Hematopoietic multipotent progenitor cell (in vitro differentiated cells): ENCODE measurements at regions not wholly inside any gene's neighbourhood (a gene's known extent, or its start where the extent isn't known, plus 50 kb on each side); places are given as distances from the start of the nearest gene placed in this dataset. TPM values are rescaled to one million over a fixed set of nuclear protein-coding genes. Genes with fewer than 3 reads are reported as not detected.

Experiments used
- DNase-seq, 3 donors: peaks; one replicate each; pipeline ENCODE4 v3.0.0-alpha.2; 2011 to 2015; ENCODE audit warnings: low read depth in 2 of 3, low spot score in 2 of 3
- small RNA-seq: library from RNA; depleted of rRNA; stranded (forward); fragments of <200 nt; gene quantifications from one replicate; pipeline ENCODE3, GENCODE V24; 2012

DNA sequence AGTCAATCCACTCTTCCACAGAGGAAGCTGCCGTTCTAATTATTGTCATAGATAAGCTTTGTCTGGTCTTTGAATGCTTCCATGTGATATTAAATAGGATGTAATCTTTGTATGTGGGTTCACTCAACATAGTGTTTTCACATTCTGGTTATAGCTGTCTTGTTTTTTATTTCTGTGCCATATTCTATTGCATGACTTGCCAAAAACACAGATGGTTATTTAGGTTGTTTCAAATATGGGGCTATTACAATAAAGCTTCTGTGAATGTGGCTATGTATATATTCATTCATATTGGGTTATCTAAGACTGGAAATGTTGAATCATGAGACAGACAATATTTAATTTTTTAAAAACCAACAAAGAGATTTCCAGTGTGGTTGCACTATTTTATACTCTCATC, 1109.3 kb upstream of the LRRTM3 start:
- no peak for DNase-seq

DNA sequence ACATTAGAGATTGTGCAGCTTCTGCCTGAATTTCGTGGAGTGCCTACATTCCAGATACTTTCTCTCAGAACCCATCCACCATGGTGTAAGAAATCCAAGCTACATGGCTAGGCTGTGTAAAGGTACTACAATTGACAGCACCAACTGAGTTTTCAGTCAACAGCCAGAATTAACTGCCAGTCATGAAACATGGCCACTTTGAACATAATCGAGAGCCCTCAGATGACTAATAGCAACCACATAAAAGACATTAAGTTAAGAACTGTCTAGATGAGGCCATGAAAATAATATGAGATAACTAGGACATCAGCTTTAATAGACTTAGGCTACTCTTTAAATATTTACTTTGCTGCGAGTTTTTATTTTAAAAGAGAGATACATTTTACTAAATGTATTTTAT, 1106.8 kb upstream of the LRRTM3 start:
- no peak for DNase-seq

DNA sequence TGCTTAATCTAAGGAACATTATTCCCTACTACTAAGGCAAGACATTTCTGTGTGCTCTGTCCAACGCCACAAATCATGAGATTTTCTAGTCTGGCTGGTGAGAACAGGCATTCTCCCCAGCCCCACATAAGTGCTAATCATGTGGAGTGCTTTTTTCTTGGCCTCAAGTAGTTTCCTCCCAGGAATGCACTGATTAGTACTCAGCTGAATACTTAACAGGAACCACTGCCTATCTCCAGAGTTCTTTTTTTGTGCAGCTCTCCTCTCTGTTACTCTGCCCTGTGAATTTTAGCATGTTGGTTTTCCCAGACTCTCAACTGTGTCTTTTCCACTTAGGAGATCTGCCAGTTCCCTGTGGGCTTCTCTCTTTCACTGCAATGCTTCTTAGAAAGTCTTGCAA, 1098.5 kb upstream of the LRRTM3 start:
- no peak for DNase-seq

DNA sequence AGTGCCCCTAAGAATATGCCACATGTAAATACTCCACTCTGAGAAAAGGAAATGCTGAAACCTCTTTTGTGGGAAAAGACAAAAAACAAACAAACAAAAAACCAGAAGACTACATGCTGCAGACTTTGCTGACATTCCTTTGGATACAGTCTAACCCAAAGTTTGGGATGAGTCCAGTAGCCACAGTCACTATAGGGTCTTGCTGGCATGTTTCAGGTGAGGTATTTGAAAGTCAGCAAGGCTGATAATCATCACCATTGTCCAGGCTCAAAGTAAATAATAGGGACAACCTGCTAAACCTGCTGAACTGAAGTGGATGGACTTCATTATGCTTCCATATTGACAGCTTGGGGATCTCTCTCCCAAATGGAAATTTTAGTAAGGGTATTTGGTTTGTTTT, 1087.0 kb upstream of the LRRTM3 start:
- DNase-seq = no peak

DNA sequence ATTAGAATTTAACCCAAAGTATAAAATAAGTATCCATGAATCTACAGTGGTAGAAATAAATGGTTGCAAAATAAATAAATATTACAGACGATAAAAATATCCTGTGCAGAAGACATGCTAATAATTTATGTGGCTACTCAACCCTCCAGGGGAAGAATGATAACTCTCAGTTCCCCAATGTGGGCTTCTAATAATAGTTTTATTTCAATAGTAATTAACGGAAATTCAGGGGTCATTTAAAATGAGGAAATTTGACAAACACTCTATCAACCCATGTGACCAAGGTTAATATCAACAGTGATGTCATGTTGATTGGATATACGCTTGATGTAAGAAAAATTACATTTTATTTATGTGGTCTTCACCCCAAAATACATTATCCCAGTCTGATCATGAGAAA, 1082.6 kb upstream of the LRRTM3 start:
- DNase-seq = no peak

DNA sequence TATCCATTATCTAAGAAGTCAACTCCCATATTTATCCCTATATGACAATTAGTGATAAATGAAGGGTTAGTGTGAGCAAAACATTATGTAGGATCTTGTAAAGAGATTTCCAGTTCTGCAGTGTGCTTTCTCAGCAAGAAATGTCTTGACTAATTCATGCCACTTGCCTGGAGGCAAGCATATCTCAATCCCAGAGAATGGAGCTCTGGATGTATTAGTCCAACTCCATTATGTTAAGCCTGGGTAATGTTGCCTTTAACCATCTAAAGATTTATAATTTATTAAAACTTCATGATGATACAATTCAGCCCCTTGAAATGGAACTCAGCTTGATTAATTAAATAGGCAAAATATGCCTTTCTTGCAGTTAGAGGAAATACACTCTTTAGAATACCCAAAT, 1079.9 kb upstream of the LRRTM3 start:
- DNase-seq = no peak

DNA sequence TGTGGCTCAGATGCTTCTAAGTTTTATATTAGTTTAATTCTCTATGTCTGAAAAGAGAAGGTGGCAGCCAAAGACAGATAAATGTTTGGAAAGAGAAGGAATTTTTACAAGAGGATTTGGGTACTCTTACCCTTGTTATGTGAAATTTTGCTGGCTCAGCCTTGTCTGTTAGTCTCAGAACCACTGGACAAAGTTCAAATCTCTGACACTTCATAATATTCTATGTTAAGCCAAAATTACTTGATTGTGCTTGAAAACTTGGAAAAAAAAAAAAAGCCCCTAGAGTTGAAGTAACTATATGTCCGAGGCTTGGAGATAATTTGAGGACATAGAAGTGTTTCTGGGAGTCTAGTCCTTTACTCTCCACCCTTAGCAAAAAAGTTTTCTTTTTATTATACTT, 1079.3 kb upstream of the LRRTM3 start:
- DNase-seq = no peak

DNA sequence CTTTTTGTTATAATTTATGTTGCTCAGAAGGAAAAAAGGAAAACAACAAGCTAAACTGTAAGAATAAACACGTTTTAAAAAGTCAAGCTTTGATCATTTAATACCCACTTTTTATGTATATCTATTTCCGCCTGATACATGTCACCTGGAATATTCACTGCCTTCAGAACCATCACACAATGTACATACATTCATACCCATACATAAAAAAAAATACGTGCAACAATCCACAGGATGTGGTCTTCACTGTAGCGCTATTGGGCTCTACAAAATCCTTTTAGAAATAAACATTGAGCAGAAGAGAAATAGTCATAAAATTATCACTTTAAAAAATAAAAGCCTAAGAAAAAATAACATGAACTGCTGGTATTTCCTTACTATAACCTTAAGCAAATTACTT, 1078.9 kb upstream of the LRRTM3 start:
- DNase-seq = no peak

DNA sequence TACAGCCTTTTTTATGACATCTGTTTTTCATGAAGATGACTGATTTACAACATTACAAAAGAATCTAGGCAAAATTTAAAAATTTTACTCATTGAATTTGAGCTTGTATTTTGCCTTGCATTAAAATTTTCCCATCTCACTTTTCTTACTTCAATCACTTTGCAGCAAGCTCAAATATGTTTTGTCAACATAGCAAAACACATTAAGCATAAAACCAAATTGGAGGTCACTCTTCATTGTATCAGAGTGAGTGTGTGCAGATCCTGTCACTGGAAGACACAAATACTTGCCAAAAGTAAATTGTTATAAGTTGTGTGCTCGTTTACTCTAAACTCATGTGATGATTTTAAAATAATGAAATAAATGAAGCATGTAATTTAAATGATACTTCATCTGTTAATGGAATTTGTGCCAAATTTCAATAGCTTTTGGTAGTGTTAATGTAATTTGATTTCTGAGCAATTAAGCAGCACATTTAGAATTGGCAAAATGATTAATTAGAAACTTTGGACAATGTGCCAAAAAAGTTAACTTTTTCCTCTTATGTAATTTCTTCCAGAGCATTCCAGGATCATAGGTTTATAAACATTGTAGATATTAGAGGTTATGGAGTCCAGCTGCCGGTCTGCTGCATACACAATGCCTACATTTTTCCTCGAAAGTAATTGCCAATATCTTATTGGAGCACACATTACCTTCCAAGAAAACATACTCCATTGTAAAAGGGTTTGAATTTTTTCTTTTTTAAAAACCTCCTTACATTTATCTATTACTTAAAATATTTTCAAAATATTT, 1078.2 kb upstream of the LRRTM3 start:
- no peak for DNase-seq

DNA sequence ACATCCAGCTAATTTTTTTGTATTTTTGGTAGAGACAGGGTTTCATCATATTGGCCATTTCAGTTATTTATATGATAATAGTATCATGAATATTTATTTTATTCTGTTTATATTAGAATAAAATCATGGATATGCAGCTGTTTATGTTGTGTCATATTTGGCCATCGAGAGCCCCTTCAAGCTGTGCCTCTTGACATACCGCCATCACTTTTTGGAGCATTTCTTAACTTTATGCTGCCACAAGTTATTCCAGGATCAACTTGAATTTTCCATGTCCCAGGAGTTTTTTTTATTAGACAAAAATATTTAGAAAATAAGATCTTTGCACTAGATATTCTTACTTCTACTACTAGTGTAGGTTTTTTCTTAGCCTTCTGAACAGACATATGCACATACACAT, 1067.0 kb upstream of the LRRTM3 start:
- no peak for DNase-seq

DNA sequence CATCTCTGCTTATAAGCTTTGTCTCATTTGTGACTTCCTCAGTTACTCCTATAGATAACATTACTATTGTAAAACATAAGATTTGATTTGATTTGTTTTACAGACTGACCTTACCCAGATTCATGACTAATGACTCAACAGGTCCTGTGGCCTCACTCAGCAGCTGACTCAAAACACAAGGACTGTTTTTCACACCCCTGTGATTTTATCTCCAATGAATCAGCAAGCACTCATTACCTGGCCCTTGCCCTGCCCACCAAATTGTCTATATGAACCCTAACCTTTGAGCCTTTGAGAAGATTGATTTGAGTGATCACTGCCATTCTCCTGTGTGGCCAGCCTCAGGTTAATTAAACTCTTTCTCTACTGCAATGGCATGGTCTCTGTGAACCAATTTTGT, 1064.6 kb upstream of the LRRTM3 start:
- no peak for DNase-seq

Small RNAs in the stretch of these regions (small RNA-seq; reads per million reads assigned to genes)
- not detected for gene CYP2C61P
